ENCODE measurements at regions not wholly inside any gene's neighbourhood (a gene's known extent, or its start where the extent isn't known, plus 50 kb on each side); places are given as distances from the start of the nearest gene placed in this dataset.

DNA sequence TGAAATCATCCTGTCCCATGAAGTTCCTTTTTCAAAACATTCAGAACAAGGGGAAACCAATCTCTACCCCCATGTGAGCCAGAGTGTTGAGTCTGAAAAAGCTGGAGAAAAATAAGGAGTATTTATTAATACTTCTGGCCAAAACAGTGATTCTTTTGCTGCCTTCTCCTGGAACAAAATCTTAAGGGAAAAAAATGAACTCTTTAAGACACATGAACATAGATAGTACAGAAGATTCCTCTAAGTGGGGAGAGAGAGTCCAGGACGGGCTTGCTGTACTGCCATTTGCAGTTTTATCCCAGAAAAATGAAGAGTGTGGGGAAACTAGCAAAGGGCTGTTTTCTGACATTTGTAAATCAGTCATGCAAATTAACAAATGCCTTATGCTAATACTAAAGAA lies 173.4 kb upstream of the CELF2 start:
- TF ChIP-seq, protein P1, sequence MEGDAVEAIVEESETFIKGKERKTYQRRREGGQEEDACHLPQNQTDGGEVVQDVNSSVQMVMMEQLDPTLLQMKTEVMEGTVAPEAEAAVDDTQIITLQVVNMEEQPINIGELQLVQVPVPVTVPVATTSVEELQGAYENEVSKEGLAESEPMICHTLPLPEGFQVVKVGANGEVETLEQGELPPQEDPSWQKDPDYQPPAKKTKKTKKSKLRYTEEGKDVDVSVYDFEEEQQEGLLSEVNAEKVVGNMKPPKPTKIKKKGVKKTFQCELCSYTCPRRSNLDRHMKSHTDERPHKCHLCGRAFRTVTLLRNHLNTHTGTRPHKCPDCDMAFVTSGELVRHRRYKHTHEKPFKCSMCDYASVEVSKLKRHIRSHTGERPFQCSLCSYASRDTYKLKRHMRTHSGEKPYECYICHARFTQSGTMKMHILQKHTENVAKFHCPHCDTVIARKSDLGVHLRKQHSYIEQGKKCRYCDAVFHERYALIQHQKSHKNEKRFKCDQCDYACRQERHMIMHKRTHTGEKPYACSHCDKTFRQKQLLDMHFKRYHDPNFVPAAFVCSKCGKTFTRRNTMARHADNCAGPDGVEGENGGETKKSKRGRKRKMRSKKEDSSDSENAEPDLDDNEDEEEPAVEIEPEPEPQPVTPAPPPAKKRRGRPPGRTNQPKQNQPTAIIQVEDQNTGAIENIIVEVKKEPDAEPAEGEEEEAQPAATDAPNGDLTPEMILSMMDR (IDR thresholded peaks at IDR 0.05): no peak
- TF ChIP-seq POLR2A (IDR thresholded peaks at IDR 0.05): no peak
